ENCODE measurements at regions not wholly inside any gene's neighbourhood (a gene's known extent, or its start where the extent isn't known, plus 50 kb on each side); places are given as distances from the start of the nearest gene placed in this dataset.

DNA sequence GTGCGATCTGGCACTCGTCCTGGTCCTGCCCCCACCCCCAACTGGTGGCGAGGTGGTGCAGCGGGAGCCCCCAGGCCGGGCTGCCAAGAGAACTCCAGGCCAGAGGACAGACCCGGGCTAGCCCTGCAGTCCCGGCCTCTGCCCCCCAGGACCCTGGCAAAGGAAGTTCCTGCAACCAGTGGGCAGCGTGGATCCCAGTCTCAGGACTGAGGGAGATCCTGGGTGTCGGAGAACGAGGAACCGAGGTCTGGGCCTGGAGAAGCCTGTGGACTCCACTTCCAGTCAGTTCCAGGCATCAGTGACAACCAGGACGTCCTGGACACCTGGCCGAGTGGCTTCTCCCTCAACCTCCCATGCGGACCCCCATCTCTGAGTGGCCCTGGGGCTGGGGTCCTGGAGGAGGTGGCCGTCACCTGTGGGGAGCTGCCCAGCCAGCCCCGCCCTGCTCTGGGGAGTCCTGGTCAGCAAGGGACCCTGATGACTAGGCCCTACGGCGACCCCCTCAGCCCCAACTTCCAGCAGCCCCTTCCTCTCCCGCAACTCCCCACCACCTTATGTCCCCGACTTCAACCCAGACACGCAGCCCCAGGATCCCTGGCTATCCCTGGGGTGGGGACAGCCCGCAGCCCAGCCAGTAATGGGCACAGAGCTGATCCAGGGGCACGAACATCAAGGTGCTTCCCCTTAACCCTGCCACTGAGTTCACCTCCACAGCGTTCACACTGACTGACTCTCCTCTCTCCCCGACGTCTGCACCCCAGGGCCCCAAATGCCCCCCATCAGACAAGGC is 53.7 kb upstream of the NKX1-1 start:
- DNase-seq: no peak

DNA sequence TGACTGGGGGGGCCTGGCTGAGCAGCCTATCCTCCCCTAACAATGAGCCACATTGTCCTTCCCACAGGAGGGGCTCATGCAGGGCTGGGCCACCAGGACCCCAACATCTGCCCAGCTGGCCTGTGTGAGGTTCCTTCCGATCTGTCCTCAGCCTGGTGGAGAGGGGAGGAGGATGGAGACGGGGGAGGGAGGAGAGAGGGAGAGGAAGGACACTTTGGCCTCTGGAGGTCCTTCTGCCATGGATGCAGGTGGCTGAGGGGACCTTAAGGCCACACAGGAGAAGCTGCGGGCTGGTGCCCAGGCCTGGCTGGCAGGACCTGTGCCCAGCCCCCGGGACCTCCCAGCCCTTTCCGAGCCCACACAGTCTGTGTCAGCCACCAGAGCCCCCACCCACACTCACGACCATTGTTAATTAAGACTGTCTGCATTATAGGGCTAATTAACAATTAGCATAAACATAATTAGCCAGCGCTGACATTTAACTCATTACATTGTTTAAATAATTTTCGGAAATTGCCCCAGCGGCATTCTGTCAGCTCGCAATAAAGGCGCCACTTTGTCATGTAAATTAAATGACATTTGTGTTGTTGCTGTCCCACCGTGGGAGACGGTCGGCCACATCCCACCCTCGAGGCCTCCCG is 53.0 kb upstream of the NKX1-1 start:
- no peak for DNase-seq

DNA sequence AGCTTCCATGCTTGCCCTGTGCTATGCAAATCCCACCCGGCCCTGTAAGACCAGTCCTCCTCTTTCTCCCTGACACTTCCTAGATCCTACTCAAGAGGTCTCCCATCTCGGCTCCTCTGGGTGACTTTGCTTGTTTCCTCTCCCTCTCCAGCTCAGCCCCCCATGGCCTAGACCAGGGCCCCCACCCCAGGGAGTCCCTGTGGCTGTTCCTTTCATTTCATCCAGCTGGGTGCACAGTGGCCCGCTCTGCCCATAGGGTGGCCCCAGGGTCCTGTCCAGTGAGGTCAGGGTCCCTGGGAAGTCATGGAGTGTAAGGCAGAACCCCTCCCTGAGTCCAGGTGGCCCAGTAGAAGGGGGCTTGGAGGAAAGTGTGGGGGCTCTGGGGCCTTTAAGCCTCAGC is 52.3 kb upstream of the NKX1-1 start:
- no peak for DNase-seq
